ENCODE measurements at regions not wholly inside any gene's neighbourhood (a gene's known extent, or its start where the extent isn't known, plus 50 kb on each side); places are given as distances from the start of the nearest gene placed in this dataset.
A peak's percentile ranks its signal among the peaks of the same experiment; 100 is the strongest.

- Histone ChIP-seq H3K4me1 (no peaks in the 10 kb centered on the region), H3K27me3 (no peaks in the 10 kb centered on the region), H3K4me3 (no peak overlapping the region), H3K27ac (no peak overlapping the region), H3K9me3 (no peaks in the 10 kb centered on the region), H3K36me3 (no peaks in the 10 kb centered on the region)
- intact Hi-C loops (cut with DNase I): no loop called here
- DNase-seq (no peak), ATAC-seq (no peak)
- no peak for TF ChIP-seq CTCF (IDR thresholded peaks at IDR 0.05)
These were observed 235.1 kb upstream of the TUT7 start for GRCh38 chr9:86589273-86589672.

GRCh38 chr9:86586144-86586494, 231.9 kb upstream of the TUT7 start:
- no peaks in the 10 kb centered on the region for H3K9me3 ChIP-seq
- no peak overlapping the region for H3K27ac ChIP-seq
- no peak for ATAC-seq
- H3K4me3 ChIP-seq: peak overlapping the region; percentile 14
- intact Hi-C loops (cut with DNase I): no loop called here
- no peak for DNase-seq
- no peaks in the 10 kb centered on the region for H3K4me1 ChIP-seq
- TF ChIP-seq CTCF (IDR thresholded peaks at IDR 0.05): no peak
- H3K27me3 ChIP-seq: no peaks in the 10 kb centered on the region
- H3K36me3 ChIP-seq: no peaks in the 10 kb centered on the region

DNA sequence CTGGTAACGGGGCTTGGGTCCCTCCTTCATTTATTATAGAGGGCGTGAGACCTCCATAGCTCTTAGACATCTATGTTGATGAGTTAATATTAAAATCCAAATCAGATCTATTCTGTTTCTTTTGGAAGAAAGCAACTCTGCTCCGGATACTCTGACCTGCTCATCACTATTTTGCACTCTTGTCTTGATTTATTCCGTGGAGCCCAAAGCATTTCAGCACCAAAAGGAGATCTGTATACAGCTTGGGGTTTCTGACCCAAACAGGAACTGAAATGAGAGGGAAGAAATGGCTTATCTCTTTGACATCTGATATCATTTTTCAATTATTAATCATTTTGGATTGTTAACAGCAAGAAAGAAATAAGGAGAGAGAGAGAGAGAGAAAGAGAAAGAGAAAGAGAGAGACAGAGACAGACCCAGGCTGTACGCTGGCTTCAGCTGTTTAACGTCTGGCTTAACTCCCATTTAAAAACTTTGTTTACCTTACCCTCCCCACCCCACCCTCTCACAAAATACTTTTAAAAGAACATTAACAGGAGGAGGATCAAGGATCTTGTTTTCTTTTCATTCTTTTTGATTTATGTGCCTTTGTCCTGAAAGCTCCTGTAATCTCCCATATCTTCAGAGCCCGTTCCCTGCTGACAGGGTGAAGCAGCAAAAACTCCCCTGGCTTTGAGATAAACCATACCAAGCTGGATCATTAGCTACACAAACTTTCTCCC, 231.4 kb upstream of the TUT7 start:
- intact Hi-C loops (cut with DNase I): no loop called here
- no peaks in the 10 kb centered on the region for H3K9me3 ChIP-seq
- H3K27me3 ChIP-seq: no peaks in the 10 kb centered on the region
- DNase-seq (no peak), ATAC-seq (no peak)
- peak overlapping the region; percentile 14 for H3K4me3 ChIP-seq
- no peak overlapping the region for H3K27ac ChIP-seq
- TF ChIP-seq CTCF (IDR thresholded peaks at IDR 0.05): no peak
- H3K36me3 ChIP-seq: no peaks in the 10 kb centered on the region
- H3K4me1 ChIP-seq: no peaks in the 10 kb centered on the region

GRCh38 chr9:86580688-86581087, 226.5 kb upstream of the TUT7 start:
- H3K4me1 ChIP-seq: no peaks in the 10 kb centered on the region
- TF ChIP-seq CTCF (IDR thresholded peaks at IDR 0.05): no peak
- no peak overlapping the region for H3K4me3 ChIP-seq
- peak; percentile 60 for ATAC-seq
- H3K36me3 ChIP-seq: no peaks in the 10 kb centered on the region
- no peaks in the 10 kb centered on the region for H3K9me3 ChIP-seq
- no peak for DNase-seq
- no peak overlapping the region for H3K27ac ChIP-seq
- intact Hi-C loops (cut with DNase I): no loop called here
- no peaks in the 10 kb centered on the region for H3K27me3 ChIP-seq

DNA sequence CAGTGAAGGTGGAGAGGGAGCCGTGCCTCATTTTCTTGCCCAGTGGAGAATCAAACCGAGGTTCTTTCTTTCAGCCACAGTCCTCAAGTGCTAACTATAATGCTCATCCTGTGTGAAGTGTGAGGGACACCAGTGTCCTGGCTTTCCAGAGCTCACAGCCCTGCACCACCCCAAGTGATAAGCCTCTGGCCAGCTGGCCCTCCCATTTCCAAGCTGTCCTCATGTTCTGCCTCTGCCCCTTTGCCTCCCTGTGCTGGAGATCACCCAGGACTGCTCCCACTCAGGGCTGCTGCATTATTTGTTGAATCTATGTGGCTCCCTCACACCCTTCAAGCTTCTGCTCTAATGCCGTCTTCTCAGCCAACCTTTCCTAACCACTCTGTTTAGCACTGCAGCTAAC, 224.5 kb upstream of the TUT7 start:
- Histone ChIP-seq H3K9me3 (no peaks in the 10 kb centered on the region), H3K4me3 (no peak overlapping the region), H3K27me3 (no peaks in the 10 kb centered on the region), H3K27ac (no peak overlapping the region), H3K4me1 (no peaks in the 10 kb centered on the region), H3K36me3 (no peaks in the 10 kb centered on the region)
- DNase-seq (no peak), ATAC-seq (no peak)
- intact Hi-C loops (cut with DNase I): no loop called here
- no peak for TF ChIP-seq CTCF (IDR thresholded peaks at IDR 0.05)

Data from upper lobe of right lung (tissue), 1 donor.